Endothelial cell of umbilical vein (primary cell): ENCODE measurements at regions not wholly inside any gene's neighbourhood (a gene's known extent, or its start where the extent isn't known, plus 50 kb on each side); places are given as distances from the start of the nearest gene placed in this dataset.

Source experiments
- BruUV-seq: library from RNA; stranded (reverse); fragments of 400-500 nt; replicated peaks from 2 replicates; lab custom pipeline; 2021; lab: Mats Ljungman, UMichigan
- CTCF ChIA-PET: fragments of 300-600, 350-600 bp; sonication (Branson Sonifier 250); formaldehyde crosslinking; loops from one replicate; lab custom pipeline; 2021; ENCODE audit warnings: antibody characterized with exemption, inconsistent platforms; lab: Charles Lee
- POLR2A ChIA-PET: fragments of 300-600, 350-600 bp; sonication (Branson Sonifier 250); formaldehyde crosslinking; loops from one replicate; lab custom pipeline; 2021; ENCODE audit warnings: antibody characterized with exemption, inconsistent platforms; lab: Charles Lee
- DNase-seq: peaks from one replicate; pipeline ENCODE4 v3.0.0-alpha.2; 2011; ENCODE audit warnings: low read depth, low spot score
- FAIRE-seq: peaks from 2 replicates; lab custom pipeline; 2011; peaks lifted over from hg19 to GRCh38; lab: Jason Lieb, UNC
- H2AFZ ChIP-seq: 2 replicates; pipeline ENCODE4 v1.6.0; 2012; ENCODE audit warnings: low read depth, low read length, control low read depth, inconsistent platforms
- H3K27ac ChIP-seq: 2 replicates; pipeline ENCODE4 v1.5.1; 2011; ENCODE audit warnings: low read depth, mild to moderate bottlenecking, control low read depth, low read length, moderate library complexity; ENCODE audit not compliant: insufficient read depth
- H3K27me3 ChIP-seq, 2 experiments: 2 replicates each; pipeline versions ENCODE4 v1.6.0 to v1.6.1; 2011; ENCODE audit warnings: low read length in 2 of 2, mixed read lengths in 1 of 2; ENCODE audit not compliant: control insufficient read depth in 2 of 2, insufficient read depth in 2 of 2
- H3K36me3 ChIP-seq, 2 experiments: 2 replicates in 1 of 2; 3 replicates in 1 of 2; pipeline ENCODE4 v1.5.1; 2011; ENCODE audit warnings: low read length in 2 of 2, mild to moderate bottlenecking in 1 of 2, moderate library complexity in 1 of 2; ENCODE audit not compliant: control insufficient read depth in 2 of 2, insufficient read depth in 2 of 2; ENCODE audit errors: extremely low read depth in 1 of 2
- H3K4me1 ChIP-seq: 3 replicates; pipeline ENCODE4 v1.5.1; 2011; ENCODE audit warnings: mild to moderate bottlenecking, low read length; ENCODE audit not compliant: control insufficient read depth, insufficient read depth; ENCODE audit errors: extremely low read depth
- H3K4me2 ChIP-seq: 2 replicates; pipeline ENCODE4 v1.6.1; 2011; ENCODE audit warnings: low read length, control low read depth, mixed read lengths; ENCODE audit not compliant: insufficient read depth
- H3K4me3 ChIP-seq, 3 experiments: fragments of 200-600 bp in 1 of 3; sonication (generic), shearing (Covaris generic) in 1 of 3; replicated peaks in 1 of 3; 2 replicates each; pipeline ENCODE4 v1.5.1; 2011 to 2016; ENCODE audit warnings: control low read depth in 3 of 3, low read length in 3 of 3, mild to moderate bottlenecking in 2 of 3, inconsistent platforms in 1 of 3, low read depth in 1 of 3, moderate library complexity in 1 of 3; ENCODE audit not compliant: insufficient read depth in 1 of 3
- H3K79me2 ChIP-seq: 2 replicates; pipeline ENCODE4 v1.6.0; 2012; ENCODE audit warnings: low read length, inconsistent platforms; ENCODE audit not compliant: control insufficient read depth, insufficient read depth
- H3K9ac ChIP-seq: replicated peaks from 2 replicates; pipeline ENCODE3; 2011; ENCODE audit warnings: low read length, control low read depth; ENCODE audit not compliant: insufficient read depth; ENCODE audit errors: extremely low read depth
- H3K9me1 ChIP-seq: replicated peaks from 3 replicates; pipeline ENCODE4 v1.6.0; 2011; ENCODE audit warnings: mild to moderate bottlenecking, low read length; ENCODE audit not compliant: control insufficient read depth, insufficient read depth; ENCODE audit errors: extremely low read depth
- H3K9me3 ChIP-seq: replicated peaks from 2 replicates; pipeline ENCODE4 v1.5.1; 2012; ENCODE audit warnings: low read length, inconsistent platforms; ENCODE audit not compliant: control insufficient read depth, insufficient read depth
- H4K20me1 ChIP-seq: replicated peaks from 2 replicates; pipeline ENCODE3; 2011; ENCODE audit warnings: mild to moderate bottlenecking, low read length; ENCODE audit not compliant: control insufficient read depth, insufficient read depth; ENCODE audit errors: extremely low read depth
- CTCF ChIP-seq, 2 donors: IDR thresholded peaks; 1 replicate in 1 of 2; 2 replicates in 1 of 2; pipeline ENCODE4 v1.5.1; 2011; ENCODE audit warnings: low read length in 2 of 2, mild to moderate bottlenecking in 2 of 2, moderate library complexity in 2 of 2, control low read depth in 1 of 2, inconsistent platforms in 1 of 2, low read depth in 1 of 2; ENCODE audit not compliant: insufficient read depth in 1 of 2; ENCODE audit errors: extremely low read depth in 1 of 2
- EZH2 ChIP-seq: IDR thresholded peaks from 2 replicates; pipeline ENCODE4 v1.6.1; 2012; ENCODE audit warnings: borderline replicate concordance, low read depth, mild to moderate bottlenecking, moderate library complexity, low read length, inconsistent platforms; ENCODE audit not compliant: severe bottlenecking
- FOS ChIP-seq: IDR thresholded peaks from 2 replicates; pipeline ENCODE4 v1.6.1; 2011; ENCODE audit warnings: mild to moderate bottlenecking, low read length, moderate library complexity, borderline replicate concordance; ENCODE audit not compliant: insufficient read depth
- GATA2 ChIP-seq: IDR thresholded peaks from 2 replicates; pipeline ENCODE4 v1.7.0; 2011; ENCODE audit warnings: low read depth, mild to moderate bottlenecking, moderate library complexity, mixed read lengths, low read length; ENCODE audit not compliant: insufficient read length, insufficient read depth
- JUN ChIP-seq: IDR thresholded peaks from 2 replicates; pipeline ENCODE4 v1.6.1; 2011; ENCODE audit warnings: borderline replicate concordance, low read depth; ENCODE audit not compliant: insufficient read length, insufficient read depth
- MAX ChIP-seq: IDR thresholded peaks from 2 replicates; pipeline ENCODE4 v1.6.1; 2011; ENCODE audit not compliant: insufficient read depth, insufficient read length
- MYC ChIP-seq: IDR thresholded peaks from one replicate; pipeline ENCODE4 v1.6.1; 2011; ENCODE audit warnings: mild to moderate bottlenecking, low read depth, low read length
- POLR2A ChIP-seq: IDR thresholded peaks from 2 replicates; pipeline ENCODE4 v1.6.1; 2012; ENCODE audit warnings: low read depth, mild to moderate bottlenecking, control low read depth, low read length
- POLR2AphosphoS5 ChIP-seq: IDR thresholded peaks from 2 replicates; pipeline ENCODE4 v1.6.1; 2012; ENCODE audit warnings: low read depth, mild to moderate bottlenecking, control low read depth, low read length, moderate library complexity; ENCODE audit not compliant: insufficient read depth
- dilution Hi-C: fragments of 300-500 bp; cut with MboI; formaldehyde crosslinking; loops from one replicate; pipeline ENCODE4 v1.15.0; 2019; ENCODE audit warnings: low sequenced_read_pairs; ENCODE audit not compliant: extremely low pct_ligation_motif_present
- intact Hi-C: fragments of 100-400 bp; cut with micrococcal nuclease; formaldehyde crosslinking; loops from one replicate; pipeline ENCODE4 v1.10.0; 2022

- intact Hi-C loops = no loop called here
- H3K27ac ChIP-seq = no peak overlapping the region
- CTCF ChIA-PET = interaction anchor here (1.3 to 1.6 kb wide), 2 partner anchors 9 to 18 kb away, joined by 3 to 4 read pairs; no protein-coding TSS in a partner anchor
Observed at GRCh38 chr6:126907312-126907711, 211.2 kb upstream of the RSPO3 start.

More at GRCh38 chr6:126907312-126907711, 211.2 kb upstream of the RSPO3 start:
- H3K4me1 ChIP-seq = no peaks in the 10 kb centered on the region
- H3K27me3 ChIP-seq = no peaks in the 10 kb centered on the region
- H4K20me1 ChIP-seq = no peaks in the 10 kb centered on the region
- no peak overlapping the region for H3K4me3 ChIP-seq
- FAIRE-seq (no peak), DNase-seq (no peak)
- H3K79me2 ChIP-seq = no peaks in the 10 kb centered on the region
- no peaks in the 10 kb centered on the region for H3K9me1 ChIP-seq
- H3K9me3 ChIP-seq = no peaks in the 10 kb centered on the region
- BruUV-seq = no TSS peak
- peaks cover 0 to 2% of the 10 kb centered on the region in 2 experiments for H3K36me3 ChIP-seq
- TF ChIP-seq EZH2 (no peak), POLR2AphosphoS5 (no peak), POLR2A (no peak), JUN (no peak), MYC (no peak), CTCF (IDR thresholded peaks at IDR 0.05; ENCODE audit: extremely low read depth in 1 of 2, insufficient read depth in 1 of 2, low read depth in 1 of 2, low read length in 2 of 2) (no peak), MAX (no peak), FOS (no peak), GATA2 (no peak)
- POLR2A ChIA-PET = no interaction called here
- H2AFZ ChIP-seq = no peak overlapping the region
- H3K4me2 ChIP-seq = no peak overlapping the region
- no peak overlapping the region for H3K9ac ChIP-seq
- dilution Hi-C loops = loop anchor here (25.0 kb wide), 1 partner anchor 95 kb away; no protein-coding TSS in a partner anchor
